ENCODE measurements at regions not wholly inside any gene's neighbourhood (a gene's known extent, or its start where the extent isn't known, plus 50 kb on each side); places are given as distances from the start of the nearest gene placed in this dataset.

GRCh38 chr17:77619326-77619725, 339.2 kb upstream of the TNRC6C start:
- Histone ChIP-seq H3K4me3 (ENCODE audit: low read depth, low read length) (no peak overlapping the region), H3K9me3 (ENCODE audit: control insufficient read depth, insufficient read depth, low read depth, low read length) (no peaks in the 10 kb centered on the region), H3K27ac (ENCODE audit: extremely low read depth, low read depth, low read length) (no peak overlapping the region), H3K36me3 (ENCODE audit: control insufficient read depth in 2 of 2, insufficient read depth in 1 of 2, low read length in 2 of 2) (no peaks in the 10 kb centered on the region), H3K4me1 (ENCODE audit: control insufficient read depth, insufficient read depth, low read length) (no peaks in the 10 kb centered on the region)
- TF ChIP-seq ZBTB1 (tag by site-specific recombination; IDR thresholded peaks at IDR 0.05) (no peak), ZNF398 (tag by site-specific recombination; IDR thresholded peaks at IDR 0.05) (no peak), PBX3 (CRISPR knock-in tag; IDR thresholded peaks at IDR 0.05) (no peak), ZNF112 (tag by site-specific recombination; IDR thresholded peaks at IDR 0.05) (no peak)
- ChIA-PET POLR2A (interaction anchor here (1.6 kb wide), 1 partner anchor 339 kb away, joined by 4 read pairs; the partner anchor contains the start of gene TNRC6C), CTCF (interaction anchor here (0.6 to 1.2 kb wide), 3 partner anchors 48 to 344 kb away, joined by 3 to 4 read pairs (median 3); no protein-coding TSS in a partner anchor)

- CTCF ChIA-PET, result interaction anchor here (0.6 to 1.2 kb wide), 3 partner anchors 48 to 344 kb away, joined by 3 to 4 read pairs (median 3); no protein-coding TSS in a partner anchor
Measured at GRCh38 chr17:77619851-77620250, 338.7 kb upstream of the TNRC6C start.

GRCh38 chr17:77620282-77620681, 338.2 kb upstream of the TNRC6C start:
- ChIA-PET CTCF (no interaction called here), POLR2A (interaction anchor here (1.6 kb wide), 1 partner anchor 338 kb away, joined by 4 read pairs; the partner anchor contains the start of gene TNRC6C)
- no peaks in the 10 kb centered on the region for H3K4me1 ChIP-seq (ENCODE audit: control insufficient read depth, insufficient read depth, low read length)
- H3K4me3 ChIP-seq (ENCODE audit: low read depth, low read length), result no peak overlapping the region
- H3K27ac ChIP-seq (ENCODE audit: extremely low read depth, low read depth, low read length), result no peak overlapping the region
- no peaks in the 10 kb centered on the region for H3K9me3 ChIP-seq (ENCODE audit: control insufficient read depth, insufficient read depth, low read depth, low read length)
- TF ChIP-seq ZNF558 (tag by site-specific recombination; IDR thresholded peaks at IDR 0.05) (no peak), SETDB1 (IDR thresholded peaks at IDR 0.05; ENCODE audit: insufficient read length, low read length) (peak; percentile 76), ZBTB20 (tag by site-specific recombination; IDR thresholded peaks at IDR 0.05) (no peak), ZNF211 (tag by site-specific recombination; IDR thresholded peaks at IDR 0.05; ENCODE audit: low read depth) (no peak), PRDM4 (tag by site-specific recombination; IDR thresholded peaks at IDR 0.05) (no peak)
- H3K36me3 ChIP-seq (ENCODE audit: control insufficient read depth in 2 of 2, insufficient read depth in 1 of 2, low read length in 2 of 2), result no peaks in the 10 kb centered on the region

More at GRCh38 chr17:77619851-77620250, 338.7 kb upstream of the TNRC6C start:
- Histone ChIP-seq H3K27ac (ENCODE audit: extremely low read depth, low read depth, low read length) (no peak overlapping the region), H3K9me3 (ENCODE audit: control insufficient read depth, insufficient read depth, low read depth, low read length) (no peaks in the 10 kb centered on the region), H3K4me3 (ENCODE audit: low read depth, low read length) (no peak overlapping the region), H3K4me1 (ENCODE audit: control insufficient read depth, insufficient read depth, low read length) (no peaks in the 10 kb centered on the region), H3K36me3 (ENCODE audit: control insufficient read depth in 2 of 2, insufficient read depth in 1 of 2, low read length in 2 of 2) (no peaks in the 10 kb centered on the region)
- POLR2A ChIA-PET, result interaction anchor here (1.6 kb wide), 1 partner anchor 339 kb away, joined by 4 read pairs; the partner anchor contains the start of gene TNRC6C
- TF ChIP-seq ZBTB11 (tag by site-specific recombination; conservative IDR thresholded peaks at IDR 0.05; ENCODE audit: low read depth) (no peak), MEIS1 (CRISPR knock-in tag; IDR thresholded peaks at IDR 0.05; ENCODE audit: borderline replicate concordance) (no peak), ZNF768 (tag by site-specific recombination; IDR thresholded peaks at IDR 0.05) (no peak), ZNF354C (tag by site-specific recombination; IDR thresholded peaks at IDR 0.05; ENCODE audit: borderline replicate concordance, low read depth) (no peak), ZNF658 (tag by site-specific recombination; IDR thresholded peaks at IDR 0.05) (no peak)
